RWPE1 (cell line): ENCODE measurements at regions not wholly inside any gene's neighbourhood (a gene's known extent, or its start where the extent isn't known, plus 50 kb on each side); places are given as distances from the start of the nearest gene placed in this dataset.

ENCODE experiments used
- CTCF ChIA-PET: fragments of 350-600 bp; sonication (Branson Sonifier 250); formaldehyde crosslinking; extraction: SDS; loops from one replicate; lab custom pipeline; 2021; lab: Yijun Ruan, JAX
- POLR2A ChIA-PET: fragments of 400-600 bp; formaldehyde crosslinking; extraction: SDS; loops from one replicate; lab custom pipeline; 2020; ENCODE audit warnings: antibody characterized with exemption; ENCODE audit not compliant: low non-redundant PET; lab: Yijun Ruan, JAX
- DNase-seq: peaks from one replicate; pipeline ENCODE4 v3.0.0; 2012; ENCODE audit warnings: low spot score
- H3K27ac ChIP-seq: fragments of 450-650 bp; 2 replicates; pipeline ENCODE4 v1.5.1; 2017
- TF ChIP-seq, protein P1 (sequence below): fragments of 450-650 bp; conservative IDR thresholded peaks from 2 replicates; pipeline ENCODE4 v1.5.1; 2017; ENCODE audit warnings: low read depth, mild to moderate bottlenecking

DNA sequence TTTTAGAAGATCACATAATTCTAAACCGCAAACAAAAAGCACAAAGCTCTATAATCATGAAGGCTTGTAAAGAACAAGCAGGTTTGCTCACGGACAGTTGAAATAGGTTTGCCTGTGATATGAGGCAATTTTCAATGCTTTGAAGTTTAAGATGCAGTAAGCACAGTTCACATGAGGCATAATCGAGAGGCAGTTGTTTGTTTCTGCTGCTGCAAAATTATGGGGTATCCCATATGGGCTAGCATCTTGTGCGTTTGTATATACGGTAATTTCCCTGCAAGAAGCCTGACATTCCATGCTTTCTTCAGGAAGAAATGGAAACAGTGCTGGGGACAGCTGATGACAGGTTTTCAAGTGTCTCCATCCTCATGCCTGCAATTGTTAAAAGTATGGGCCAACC, 94.6 kb upstream of the MC3R start:
- TF ChIP-seq, protein P1, sequence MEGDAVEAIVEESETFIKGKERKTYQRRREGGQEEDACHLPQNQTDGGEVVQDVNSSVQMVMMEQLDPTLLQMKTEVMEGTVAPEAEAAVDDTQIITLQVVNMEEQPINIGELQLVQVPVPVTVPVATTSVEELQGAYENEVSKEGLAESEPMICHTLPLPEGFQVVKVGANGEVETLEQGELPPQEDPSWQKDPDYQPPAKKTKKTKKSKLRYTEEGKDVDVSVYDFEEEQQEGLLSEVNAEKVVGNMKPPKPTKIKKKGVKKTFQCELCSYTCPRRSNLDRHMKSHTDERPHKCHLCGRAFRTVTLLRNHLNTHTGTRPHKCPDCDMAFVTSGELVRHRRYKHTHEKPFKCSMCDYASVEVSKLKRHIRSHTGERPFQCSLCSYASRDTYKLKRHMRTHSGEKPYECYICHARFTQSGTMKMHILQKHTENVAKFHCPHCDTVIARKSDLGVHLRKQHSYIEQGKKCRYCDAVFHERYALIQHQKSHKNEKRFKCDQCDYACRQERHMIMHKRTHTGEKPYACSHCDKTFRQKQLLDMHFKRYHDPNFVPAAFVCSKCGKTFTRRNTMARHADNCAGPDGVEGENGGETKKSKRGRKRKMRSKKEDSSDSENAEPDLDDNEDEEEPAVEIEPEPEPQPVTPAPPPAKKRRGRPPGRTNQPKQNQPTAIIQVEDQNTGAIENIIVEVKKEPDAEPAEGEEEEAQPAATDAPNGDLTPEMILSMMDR = no peak
- no peak overlapping the region for H3K27ac ChIP-seq
- ChIA-PET POLR2A (no interaction called here), CTCF (no interaction called here)
- no peak for DNase-seq

DNA sequence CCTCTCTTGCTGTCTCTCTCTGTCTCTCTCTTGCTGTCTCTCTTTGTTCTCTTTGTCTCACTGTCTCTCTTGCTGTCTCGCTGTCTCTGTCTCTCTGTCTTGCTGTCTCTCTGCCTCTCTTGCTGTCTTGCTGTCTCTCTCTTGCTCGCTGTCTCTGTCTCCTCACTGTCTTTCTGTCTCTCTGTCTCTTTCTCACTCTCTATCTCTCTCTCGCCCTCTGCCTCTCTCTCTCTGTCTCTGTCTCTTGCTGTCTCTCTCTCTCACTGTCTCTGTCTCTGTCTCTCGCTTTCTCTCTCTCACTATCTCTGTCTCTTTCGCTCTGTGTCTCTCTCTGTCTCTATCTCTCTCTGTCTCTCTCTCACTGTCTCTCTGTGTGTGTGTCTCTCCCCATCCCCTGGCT, 92.9 kb upstream of the MC3R start:
- H3K27ac ChIP-seq = no peak overlapping the region
- TF ChIP-seq, protein P1 = no peak
- POLR2A ChIA-PET = no interaction called here
- DNase-seq = no peak
- CTCF ChIA-PET = interaction anchor here (0.6 kb wide), 1 partner anchor 103 kb away, joined by 3 read pairs; no protein-coding TSS in a partner anchor

DNA sequence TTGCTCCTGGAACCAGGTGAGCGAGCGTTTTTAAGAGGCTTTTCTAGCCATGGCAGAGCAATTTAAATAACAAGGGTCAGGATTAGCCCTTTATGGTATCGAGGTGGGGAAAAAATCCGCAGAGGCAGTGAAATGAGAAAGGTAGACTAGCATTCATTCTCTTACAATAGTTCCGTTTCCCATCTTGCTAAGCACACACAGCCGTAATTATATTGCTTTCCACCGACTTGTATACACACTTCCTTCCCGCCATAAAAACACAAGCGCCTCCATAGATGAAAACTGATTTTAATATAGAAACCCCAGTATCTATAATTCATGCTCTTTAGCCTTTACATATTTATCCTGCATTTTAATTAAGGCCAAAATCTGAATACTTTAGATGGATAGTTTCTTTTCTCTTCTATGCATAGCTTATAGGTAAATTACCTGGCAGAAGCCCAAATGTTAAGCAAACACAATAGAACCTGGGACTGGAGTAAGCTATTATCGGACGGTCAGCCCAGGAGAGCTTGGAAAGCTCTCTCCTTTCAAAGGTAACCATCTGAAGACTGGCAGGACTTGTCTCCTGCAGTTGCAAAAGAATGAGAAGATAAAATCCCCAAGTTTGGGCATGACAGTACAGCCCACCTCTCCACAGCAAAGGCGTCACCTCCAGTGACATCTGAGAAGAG, 90.9 kb upstream of the MC3R start:
- ChIA-PET CTCF (no interaction called here), POLR2A (no interaction called here)
- no peak for DNase-seq
- no peak overlapping the region for H3K27ac ChIP-seq
- TF ChIP-seq, protein P1 = no peak

DNA sequence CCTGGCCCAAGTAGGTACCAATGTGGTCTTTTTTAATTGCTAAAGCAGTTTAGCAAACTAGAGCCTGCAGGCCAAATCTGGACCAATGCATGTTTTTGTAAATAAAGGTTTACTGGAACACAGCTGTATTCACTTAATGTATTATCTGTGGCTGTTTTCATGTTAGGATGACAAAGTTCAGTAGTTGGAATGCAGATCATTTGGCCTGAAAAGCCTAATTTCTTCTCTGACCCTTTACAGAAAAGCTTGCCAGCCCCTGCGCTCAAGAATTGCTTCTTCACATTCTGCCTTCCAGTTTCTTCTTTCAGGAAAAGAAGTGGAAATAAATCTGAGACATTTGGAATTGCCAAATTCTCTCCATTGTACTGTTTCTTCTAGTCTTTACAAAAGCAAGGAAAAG, 90.0 kb upstream of the MC3R start:
- no peak overlapping the region for H3K27ac ChIP-seq
- TF ChIP-seq, protein P1 = no peak
- POLR2A ChIA-PET = no interaction called here
- CTCF ChIA-PET = no interaction called here
- no peak for DNase-seq

DNA sequence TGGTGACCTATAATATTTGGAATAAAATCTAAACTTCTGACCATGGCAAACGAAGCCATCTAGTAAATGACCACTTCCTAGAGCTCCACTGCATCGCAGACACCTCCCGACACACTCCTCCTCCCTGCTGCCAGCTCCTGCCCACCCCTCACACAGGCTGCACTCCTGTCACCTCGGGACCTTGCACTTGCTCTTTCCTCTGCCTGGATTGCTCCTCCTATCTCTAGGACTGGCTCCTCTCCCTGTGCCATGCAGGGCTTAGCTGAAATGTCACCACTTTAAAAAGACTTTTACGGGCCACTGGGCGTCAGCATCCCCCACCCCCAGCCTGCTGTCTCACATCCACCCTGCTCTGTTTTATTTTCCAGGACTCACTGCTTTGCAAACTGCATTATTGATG, 87.6 kb upstream of the MC3R start:
- POLR2A ChIA-PET = no interaction called here
- DNase-seq = no peak
- CTCF ChIA-PET = no interaction called here
- TF ChIP-seq, protein P1 = no peak
- no peak overlapping the region for H3K27ac ChIP-seq

DNA sequence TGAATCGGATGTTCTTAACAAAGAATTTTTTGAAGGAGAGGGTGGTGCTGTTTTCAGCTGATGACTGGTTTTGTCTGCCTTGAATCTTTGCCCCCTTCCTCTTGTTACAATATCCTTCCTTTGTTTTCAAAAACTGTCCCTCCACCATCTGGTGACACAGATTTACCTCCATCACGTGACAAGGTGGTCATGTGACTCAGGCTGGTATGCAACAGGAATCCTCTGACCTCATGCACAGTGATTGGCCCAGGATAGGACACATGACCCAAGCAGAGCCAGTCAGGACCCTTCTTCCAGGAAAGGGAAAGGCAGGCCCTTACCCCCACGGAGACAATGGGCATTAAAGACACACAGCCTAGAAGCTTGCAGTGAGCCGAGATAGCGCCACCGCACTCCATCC, 84.7 kb upstream of the MC3R start:
- no peak for DNase-seq
- ChIA-PET POLR2A (no interaction called here), CTCF (interaction anchor here (0.7 kb wide), 1 partner anchor 297 kb away, joined by 5 read pairs; no protein-coding TSS in a partner anchor)
- no peak overlapping the region for H3K27ac ChIP-seq
- TF ChIP-seq, protein P1 = no peak
